ENCODE measurements at regions not wholly inside any gene's neighbourhood (a gene's known extent, or its start where the extent isn't known, plus 50 kb on each side); places are given as distances from the start of the nearest gene placed in this dataset.

- intact Hi-C loops (cut with DNase I), result no loop called here
- WGBS, 4 donors, result 63 to 75% (median 68%) methylated on average over 8 of the region's 8 CpGs
These were observed 168.0 kb upstream of the C1orf174 start for GRCh38 chr1:4068076-4068475.

GRCh38 chr1:4071653-4072052, 171.6 kb upstream of the C1orf174 start:
- H3K9me3 ChIP-seq, result no peaks in the 10 kb centered on the region
- DNase-seq, result no peak
- intact Hi-C loops (cut with DNase I), result no loop called here
- 59 to 77% (median 66%) methylated on average over 3 to 6 of the region's 6 CpGs for WGBS, 4 donors
- no peak overlapping the region for H3K4me3 ChIP-seq
- H3K27ac ChIP-seq, result no peak overlapping the region
- no peaks in the 10 kb centered on the region for H3K36me3 ChIP-seq
- H3K4me1 ChIP-seq, result no peaks in the 10 kb centered on the region
- TF ChIP-seq POLR2A (IDR thresholded peaks at IDR 0.05) (no peak), CTCF (IDR thresholded peaks at IDR 0.05) (no peak)
- ATAC-seq, result no peak
- peaks cover 0 to 38% (median 0%) of the 10 kb centered on the region in 9 donors for H3K27me3 ChIP-seq

More at GRCh38 chr1:4068076-4068475, 168.0 kb upstream of the C1orf174 start:
- no peaks in the 10 kb centered on the region for H3K36me3 ChIP-seq
- H3K27ac ChIP-seq, result no peak overlapping the region
- H3K27me3 ChIP-seq, result peaks cover 0 to 27% (median 0%) of the 10 kb centered on the region in 9 donors
- H3K9me3 ChIP-seq, result no peaks in the 10 kb centered on the region
- ATAC-seq (no peak), DNase-seq (no peak)
- H3K4me3 ChIP-seq, result no peak overlapping the region
- no peaks in the 10 kb centered on the region for H3K4me1 ChIP-seq
- TF ChIP-seq POLR2A (IDR thresholded peaks at IDR 0.05) (no peak), CTCF (IDR thresholded peaks at IDR 0.05) (no peak)

GRCh38 chr1:4072481-4073153, 172.5 kb upstream of the C1orf174 start:
- no peak for ATAC-seq
- intact Hi-C loops (cut with DNase I), result no loop called here
- Histone ChIP-seq H3K27me3 (peaks cover 0 to 39% (median 0%) of the 10 kb centered on the region in 9 donors), H3K36me3 (no peaks in the 10 kb centered on the region), H3K9me3 (no peaks in the 10 kb centered on the region), H3K4me3 (no peak overlapping the region), H3K27ac (no peak overlapping the region), H3K4me1 (no peaks in the 10 kb centered on the region)
- no peak for DNase-seq
- WGBS, 4 donors, result 61 to 66% (median 63%) methylated on average over 14 of the region's 14 CpGs
- TF ChIP-seq POLR2A (IDR thresholded peaks at IDR 0.05), result no peak
- TF ChIP-seq CTCF (IDR thresholded peaks at IDR 0.05), result no peak

GRCh38 chr1:4075436-4076225, 175.6 kb upstream of the C1orf174 start:
- Histone ChIP-seq H3K4me1 (no peaks in the 10 kb centered on the region), H3K27me3 (peaks cover 0 to 32% (median 0%) of the 10 kb centered on the region in 9 donors), H3K9me3 (no peaks in the 10 kb centered on the region), H3K36me3 (no peaks in the 10 kb centered on the region), H3K4me3 (no peak overlapping the region), H3K27ac (no peak overlapping the region)
- ATAC-seq (no peak), DNase-seq (no peak)
- no peak for TF ChIP-seq POLR2A (IDR thresholded peaks at IDR 0.05)
- no peak for TF ChIP-seq CTCF (IDR thresholded peaks at IDR 0.05)
- WGBS, 4 donors, result 59 to 73% (median 68%) methylated on average over 3 to 8 of the region's 8 CpGs
- intact Hi-C loops (cut with DNase I), result no loop called here
